GM21528 (cell line): ENCODE measurements at regions not wholly inside any gene's neighbourhood (a gene's known extent, or its start where the extent isn't known, plus 50 kb on each side); places are given as distances from the start of the nearest gene placed in this dataset.

ENCODE experiments used
- ATAC-seq: cut with Tn5 transposase; IDR thresholded peaks from one replicate; pipeline ENCODE4 v1.9.1; 2021; ENCODE audit warnings: mild to moderate bottlenecking, moderate library complexity; ENCODE audit not compliant: unreplicated experiment, low FRiP score

DNA sequence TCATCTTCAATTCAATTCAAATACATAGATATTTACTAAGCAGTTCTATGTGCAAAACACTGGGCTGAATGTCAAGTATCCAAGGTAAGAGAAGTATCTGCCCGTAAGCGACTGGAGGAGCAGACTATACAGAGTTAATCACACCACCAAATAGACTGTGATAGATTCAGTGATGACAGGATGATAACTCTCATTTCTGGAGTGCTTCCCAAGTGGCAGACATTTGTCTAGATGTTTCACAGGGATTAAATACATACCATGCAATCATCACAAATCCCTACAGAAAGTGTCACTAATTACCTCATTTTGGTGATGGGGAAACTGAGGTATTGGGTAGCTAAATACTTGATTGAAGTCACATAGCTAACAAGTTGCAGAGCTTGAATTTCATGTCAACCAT lies 508.7 kb upstream of the TENM4 start:
- ATAC-seq = no peak

DNA sequence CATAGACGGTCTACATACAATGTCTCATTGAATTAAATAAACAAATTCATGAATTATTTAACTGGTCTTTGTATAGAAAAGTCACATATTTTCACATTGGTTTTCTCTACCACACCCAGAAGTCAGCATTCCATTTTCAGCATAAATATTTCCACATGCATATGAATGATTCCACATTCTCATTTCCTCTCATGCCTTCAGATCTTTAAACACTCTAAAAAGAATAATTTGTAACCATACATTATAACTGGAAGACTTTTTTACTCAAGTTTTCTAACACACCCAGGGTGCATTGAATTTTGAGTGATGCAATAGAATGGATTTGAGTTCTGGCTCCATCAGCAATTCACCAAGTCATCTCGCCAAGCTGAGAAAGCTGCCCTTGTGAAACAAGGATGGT lies 501.8 kb upstream of the TENM4 start:
- ATAC-seq = no peak

DNA sequence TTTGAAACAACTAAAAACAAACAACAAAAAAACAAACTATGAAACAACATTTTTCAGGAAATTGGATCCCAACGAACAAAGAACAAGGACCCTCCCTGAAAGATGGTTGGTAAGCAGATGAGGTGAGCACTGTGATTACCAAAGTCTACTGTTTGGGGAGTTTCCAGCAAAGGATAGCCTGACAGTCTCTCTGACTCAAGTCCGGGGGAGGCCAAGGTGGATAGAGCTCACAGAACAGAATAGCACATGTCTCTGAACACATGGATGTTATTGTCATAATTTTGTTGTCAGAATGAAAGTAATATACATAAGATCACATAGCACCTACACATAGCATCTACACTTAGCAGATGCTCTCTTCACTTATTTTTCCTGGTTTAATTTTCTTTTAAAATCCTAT lies 501.3 kb upstream of the TENM4 start:
- no peak for ATAC-seq

DNA sequence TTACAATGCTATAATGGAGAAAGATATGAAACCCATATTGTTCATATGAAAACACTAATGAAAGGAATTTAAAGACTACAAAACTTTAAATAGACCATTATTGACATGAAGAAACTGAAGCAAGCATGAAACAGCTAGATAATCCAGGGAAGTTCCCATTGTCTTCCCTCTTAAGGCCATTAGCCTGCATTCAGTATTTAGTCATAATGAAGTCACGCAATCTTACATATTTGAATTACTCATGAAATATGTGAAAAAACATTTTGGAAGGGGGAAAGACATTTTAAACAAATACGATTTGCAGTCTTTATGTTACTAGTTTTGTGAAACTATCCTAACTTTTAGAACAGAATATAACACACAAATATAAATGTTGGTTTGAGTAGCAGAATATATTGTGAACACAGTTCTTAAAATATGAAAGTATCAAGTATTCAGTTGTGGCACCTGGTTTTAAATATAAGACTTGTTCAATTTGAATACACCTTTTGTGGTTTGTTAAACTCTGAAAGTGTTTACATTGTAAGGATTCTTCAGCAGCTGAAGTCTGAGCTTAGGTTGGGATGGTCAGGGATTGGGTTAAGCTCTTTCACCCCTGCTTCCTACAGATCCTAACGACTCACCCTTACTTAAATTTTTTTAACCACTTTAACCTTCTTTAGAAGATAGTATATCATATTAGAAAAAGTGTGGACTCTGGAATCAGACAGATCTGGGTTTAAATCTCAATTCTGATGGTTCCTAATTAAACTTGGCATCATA lies 500.3 kb upstream of the TENM4 start:
- ATAC-seq = no peak

DNA sequence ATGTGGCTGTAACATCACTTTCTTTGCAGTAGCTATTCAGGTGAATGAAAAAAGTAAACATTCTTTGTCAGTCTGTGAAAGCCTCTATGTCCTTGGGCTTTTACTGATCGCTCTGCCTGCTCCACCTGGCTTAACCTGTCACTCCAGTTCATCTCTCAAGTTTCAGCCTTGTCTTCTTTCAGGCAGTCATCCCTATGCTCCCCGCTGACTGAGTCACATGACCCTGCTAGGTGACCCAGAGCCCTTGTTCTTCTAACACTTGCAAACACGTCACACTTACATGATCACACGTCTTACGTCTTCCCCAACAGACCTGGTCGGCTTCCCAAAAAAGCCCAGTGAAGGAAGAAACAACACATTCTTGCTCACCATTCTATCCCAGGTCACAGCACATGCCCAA lies 499.3 kb upstream of the TENM4 start:
- no peak for ATAC-seq

DNA sequence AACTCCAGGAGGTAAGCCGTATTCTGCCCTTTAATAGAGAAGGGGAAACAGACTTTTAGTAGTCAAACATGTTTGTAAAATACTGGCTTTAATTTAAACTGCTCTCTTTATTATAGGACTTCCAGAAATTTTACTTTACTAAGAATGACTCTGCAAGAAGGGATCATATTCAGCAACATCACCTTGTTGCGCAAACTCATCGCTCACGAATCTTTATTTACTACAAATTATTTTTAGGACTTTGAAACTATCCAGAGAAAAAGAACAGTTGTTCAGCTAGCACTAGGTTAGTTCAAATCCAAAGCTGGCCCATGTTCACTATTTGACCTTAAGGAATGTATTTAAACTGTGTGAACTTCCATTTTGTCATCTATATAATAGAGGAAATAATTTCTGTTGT lies 498.3 kb upstream of the TENM4 start:
- ATAC-seq = no peak

DNA sequence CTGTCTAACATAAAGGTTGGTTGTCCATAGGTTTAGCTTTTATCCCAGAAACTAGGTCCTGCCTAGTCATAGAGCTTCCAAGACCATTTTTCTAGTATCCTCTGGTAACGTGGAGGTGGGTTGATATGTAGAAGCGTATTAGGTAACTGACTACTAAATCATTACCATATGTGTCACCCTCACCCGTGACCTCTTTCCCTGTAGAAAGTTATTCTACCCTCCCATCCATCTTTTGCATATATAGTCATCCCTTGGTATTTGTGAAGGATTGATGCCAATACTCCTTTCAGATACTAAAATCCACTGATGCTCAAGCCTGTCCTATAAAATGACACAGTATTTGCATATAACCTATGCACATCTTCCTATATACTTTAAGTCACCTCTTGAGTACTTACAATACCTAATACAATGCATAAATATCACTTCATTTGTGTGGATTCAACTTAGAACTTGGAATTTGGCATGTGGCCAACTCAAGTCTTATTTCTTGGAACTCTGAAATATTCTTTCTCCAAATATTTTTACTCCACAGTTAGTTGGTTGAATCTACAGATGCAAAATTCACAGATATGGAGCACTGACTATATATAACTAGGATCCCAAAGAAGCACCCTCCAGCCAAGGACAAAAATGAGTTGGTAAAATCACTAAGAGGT lies 497.0 kb upstream of the TENM4 start:
- no peak for ATAC-seq

DNA sequence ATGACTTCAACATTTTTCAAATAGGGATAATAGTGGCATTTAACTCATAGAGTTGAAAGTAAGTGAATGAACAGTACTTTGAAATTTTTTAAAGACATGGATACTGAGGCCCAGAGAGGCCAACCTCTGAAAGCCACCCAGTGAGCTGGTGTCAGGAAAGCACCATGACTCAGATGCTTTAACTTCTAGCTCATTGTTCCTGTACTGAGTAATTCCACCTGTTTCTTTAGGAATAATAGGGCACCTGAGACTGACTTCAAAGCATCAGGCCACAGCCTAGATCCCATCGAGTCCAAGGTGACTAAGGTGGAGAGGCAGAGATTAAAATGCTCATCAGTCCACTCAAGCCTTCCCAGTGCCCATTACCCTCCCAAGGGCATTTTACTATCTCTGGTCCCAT lies 491.8 kb upstream of the TENM4 start:
- no peak for ATAC-seq

DNA sequence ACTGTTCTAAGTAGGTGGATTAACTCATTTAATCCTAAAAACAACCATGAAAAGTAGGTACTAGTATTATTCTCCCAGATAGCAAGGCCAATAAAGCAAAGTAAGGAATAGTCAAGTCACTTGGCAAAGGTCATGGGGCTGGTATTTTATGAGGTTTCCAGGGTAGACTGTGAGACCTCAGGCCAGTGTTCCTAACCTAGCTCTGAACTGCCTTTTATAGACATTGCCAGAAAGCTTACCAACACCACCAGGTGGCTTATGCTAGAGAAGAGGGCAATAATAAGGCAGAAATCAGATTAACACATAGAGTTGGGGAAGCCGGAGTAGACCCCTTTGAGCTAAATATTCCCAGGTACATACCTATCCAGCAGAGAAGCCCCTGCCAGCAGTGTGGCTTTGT lies 490.9 kb upstream of the TENM4 start:
- no peak for ATAC-seq

DNA sequence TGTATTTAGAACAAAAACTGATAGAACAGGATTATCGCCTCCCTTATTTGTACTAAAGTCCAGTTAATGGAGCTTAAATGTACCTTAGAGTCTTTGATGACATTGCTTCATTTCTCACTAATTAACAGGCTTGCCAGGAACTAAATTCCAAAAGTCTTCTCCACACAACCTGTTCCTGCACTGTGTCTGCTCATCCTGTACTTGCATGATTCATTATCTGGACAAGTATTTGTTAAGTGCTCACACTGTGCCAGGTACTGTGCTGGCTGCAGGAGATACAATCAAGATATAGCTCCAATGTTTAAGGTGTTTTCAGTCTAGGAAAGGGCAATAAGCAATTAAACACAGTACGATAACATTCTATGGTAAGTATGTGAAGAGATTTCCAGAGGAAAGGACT lies 485.9 kb upstream of the TENM4 start:
- no peak for ATAC-seq

DNA sequence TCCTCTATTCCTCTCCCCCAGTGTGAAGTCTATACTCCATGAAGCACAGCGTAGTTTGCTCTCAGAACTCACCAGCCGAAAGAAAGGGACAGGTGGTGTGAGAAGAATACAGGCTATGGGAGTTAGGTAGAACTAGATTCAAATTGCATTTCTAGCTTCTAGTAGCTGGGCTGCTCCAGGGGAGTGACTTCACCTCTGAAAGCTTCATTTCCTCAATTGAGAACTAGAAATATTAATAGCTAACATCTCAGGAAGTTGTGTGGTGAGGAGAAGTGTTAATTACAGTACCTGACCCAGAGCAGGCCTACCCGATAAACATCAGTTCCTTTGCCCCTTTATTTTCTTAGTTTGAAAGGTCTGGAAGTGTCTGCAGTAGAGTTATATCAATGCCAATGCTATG lies 484.7 kb upstream of the TENM4 start:
- ATAC-seq = peak; percentile 97

DNA sequence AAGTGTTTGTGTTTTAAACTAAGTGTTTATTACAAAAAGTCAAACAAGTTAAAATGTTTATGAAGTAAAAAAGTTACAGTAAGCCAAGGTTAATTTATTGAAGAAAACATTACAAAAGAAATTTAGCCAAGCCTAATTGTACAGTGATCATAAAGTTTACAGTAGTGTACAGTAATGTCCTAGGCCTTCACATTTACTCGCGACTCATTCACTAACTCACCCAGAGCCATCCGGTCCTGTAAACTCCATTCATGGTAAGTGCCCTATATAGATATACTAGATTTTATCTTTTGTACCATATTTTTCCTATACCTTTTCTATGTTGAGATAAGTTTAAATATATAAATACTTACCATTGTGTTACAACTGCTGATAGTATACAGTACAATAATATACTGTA lies 481.8 kb upstream of the TENM4 start:
- no peak for ATAC-seq

DNA sequence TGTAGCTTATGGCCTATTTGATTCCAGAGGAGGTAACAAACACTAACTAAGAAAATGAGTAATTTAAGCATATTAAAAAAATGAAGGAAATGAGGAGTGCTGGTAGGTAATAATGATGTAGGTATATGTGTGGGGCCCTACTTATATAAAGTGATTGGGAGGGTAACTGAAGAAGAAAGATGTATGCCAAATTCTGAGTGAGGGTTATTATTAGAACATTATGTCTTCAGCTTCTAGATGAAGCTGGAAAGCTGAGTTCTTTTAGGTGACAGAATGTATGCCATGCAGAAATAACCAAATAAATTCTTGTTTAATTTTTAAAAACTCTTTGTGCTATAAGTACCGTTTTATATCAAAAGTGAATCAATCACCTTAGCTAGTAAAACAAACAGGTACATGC lies 479.6 kb upstream of the TENM4 start:
- no peak for ATAC-seq

DNA sequence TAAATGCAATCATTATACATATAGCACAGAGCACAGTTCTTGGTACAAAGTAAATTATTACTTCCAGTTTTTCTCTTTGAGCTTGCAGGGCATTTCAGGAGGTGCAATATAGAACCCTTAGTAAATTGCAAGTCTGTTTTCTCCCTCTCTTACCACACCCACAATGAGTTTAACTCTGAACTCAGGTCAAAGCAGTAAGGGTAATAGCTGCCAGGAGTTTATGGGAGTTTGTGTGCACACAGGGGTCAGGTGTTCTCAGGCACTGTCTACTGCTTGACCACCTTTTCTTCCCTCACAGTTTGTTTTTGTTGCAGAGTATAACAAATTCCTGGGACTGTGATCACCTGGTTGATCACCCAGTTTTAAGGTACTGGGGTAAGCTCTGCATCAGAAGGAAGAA lies 478.5 kb upstream of the TENM4 start:
- no peak for ATAC-seq

DNA sequence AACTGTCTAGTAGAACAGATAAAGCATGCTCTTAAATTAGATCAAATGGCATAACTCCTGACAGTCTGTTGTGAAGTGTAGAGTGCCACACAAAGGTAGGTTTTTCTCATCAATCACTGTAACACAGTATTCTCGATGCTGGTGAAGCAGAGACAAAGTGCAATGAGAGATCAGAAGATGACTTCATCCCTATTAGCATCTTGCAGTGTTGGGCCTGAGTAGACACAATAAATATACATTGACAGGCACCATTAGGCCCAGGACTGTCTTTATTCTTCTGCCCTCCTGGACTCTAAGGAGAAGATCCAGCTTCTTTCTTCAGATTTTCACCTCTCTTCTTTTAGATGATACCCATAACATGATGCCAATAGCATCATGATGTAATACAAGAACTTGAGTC lies 478.0 kb upstream of the TENM4 start:
- ATAC-seq = no peak

DNA sequence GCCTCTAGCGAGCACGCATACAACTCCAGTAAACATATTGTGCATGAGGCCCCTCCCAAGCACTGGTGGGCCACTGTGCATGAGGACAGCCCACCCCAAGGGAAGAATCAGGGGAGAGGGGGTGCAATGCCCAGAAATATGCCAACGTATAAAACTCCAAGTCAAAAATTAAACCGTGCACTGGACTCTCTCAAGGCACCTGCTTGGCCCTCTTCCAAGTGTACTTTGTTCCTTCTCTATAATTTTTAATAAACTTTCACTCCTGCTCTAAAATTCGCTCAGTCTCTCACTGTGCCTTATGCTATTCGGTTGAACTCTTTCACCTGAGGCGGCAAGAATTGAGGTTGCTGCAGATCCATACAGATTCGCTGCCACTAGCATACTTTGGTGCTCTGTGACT lies 465.3 kb upstream of the TENM4 start:
- ATAC-seq = no peak

DNA sequence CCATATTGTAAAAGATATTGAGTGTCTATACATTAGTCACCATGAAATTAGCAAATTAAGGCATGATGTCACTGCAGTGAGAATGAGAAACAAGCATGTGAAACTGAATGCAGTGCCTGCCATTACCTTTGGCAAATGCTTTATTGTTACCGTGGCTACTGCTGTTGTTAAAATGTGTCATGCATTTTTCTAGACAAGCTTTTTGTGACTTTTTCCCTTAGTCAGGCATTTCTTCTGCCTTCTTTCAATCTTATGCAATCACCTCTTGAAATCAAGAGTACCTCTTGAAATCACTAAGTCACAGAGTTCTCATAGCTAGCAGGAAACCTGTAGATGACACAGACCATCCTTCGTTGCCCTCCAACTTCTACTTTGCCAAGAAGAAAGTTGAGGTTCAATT lies 461.7 kb upstream of the TENM4 start:
- ATAC-seq = no peak

DNA sequence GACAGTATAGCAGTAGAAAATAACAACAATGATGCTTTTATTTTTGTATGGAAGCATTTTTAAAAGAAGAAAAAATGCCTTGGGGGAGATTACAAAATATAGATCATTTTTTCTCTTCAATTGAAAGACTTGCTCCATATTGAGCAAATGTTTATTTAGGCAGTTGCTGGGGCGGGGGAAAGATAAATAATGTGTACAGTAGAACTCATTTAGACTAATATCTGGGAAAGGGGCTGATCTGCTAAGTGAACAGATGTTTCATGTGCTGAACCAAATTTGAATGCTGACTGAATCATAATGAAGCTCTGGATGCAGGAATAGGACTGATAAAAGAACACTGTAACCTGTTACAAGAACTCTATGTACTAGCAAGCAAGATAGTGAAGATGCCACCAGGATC lies 457.1 kb upstream of the TENM4 start:
- ATAC-seq = no peak

DNA sequence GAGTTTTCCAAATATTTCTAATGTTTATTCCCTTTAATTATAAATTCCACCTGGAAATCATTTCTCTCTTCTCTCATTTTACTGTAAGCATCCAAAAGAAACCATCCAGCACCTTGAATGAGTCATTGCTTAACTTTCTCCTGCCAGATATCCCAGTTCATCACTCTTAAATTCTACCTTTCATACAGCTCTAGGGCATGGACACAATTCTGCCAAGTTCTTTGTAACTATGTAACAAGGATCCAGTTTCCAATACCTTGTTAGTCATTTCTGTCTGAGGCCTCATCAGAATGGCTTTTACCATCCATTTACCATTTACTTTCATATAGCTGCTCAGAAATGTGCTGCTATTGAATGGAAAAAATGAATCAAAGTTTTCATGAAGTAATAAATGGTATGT lies 455.4 kb upstream of the TENM4 start:
- no peak for ATAC-seq

DNA sequence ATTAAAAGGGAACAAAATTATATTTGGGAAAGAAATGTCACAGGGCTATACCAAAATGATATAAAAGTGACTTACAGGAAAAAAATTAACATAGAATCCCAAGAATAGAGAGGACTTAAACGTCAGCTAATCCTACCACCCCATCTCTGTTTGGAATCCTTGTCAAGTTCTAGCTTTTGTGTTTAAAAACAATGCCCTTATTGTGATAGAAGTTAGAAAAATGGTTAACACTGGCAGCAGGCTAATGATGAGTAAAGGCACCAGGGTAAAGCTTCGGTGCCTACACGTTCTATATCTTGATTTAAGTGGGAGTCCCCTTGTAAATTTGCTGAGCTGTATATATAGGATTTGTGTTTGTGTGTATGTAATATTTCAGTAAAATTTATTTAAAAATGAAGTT lies 453.3 kb upstream of the TENM4 start:
- no peak for ATAC-seq

DNA sequence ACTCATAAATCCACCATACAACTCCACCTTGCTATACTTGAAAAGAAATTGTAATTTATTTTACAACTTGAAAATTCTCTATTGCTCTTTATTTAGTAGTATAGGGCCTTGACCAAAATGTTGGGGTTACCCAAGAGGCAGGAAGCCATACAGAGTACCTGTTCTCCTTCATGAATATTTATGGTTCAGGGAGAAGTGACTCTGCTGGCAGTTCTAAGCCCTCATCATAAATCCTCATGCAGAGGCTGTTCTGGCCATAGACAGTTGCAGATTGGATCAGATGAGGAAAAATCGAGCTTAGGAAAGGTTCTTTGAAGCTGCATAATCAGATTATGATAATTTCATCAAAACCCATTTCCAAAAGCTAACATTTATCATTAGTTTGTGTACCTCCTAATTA lies 449.4 kb upstream of the TENM4 start:
- no peak for ATAC-seq

DNA sequence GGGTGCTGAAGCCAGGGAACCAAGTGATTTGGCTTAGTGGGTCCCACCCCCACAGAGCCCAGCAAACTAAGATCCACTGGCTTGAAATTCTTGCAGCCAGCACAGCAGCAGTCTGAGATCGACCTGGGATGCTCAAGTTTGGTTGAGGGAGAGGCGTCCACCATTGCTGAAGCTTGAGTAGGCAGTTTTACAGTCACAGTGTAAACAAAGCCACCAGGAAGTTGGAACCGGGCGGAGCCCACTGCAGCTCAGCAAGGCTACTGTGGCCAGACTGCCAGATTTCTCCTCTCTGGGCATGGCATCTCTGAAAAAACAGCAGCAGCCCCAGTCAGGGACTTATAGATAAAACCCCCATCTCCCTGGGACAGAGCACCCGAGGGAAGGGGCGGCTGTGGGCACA lies 424.1 kb upstream of the TENM4 start:
- no peak for ATAC-seq

DNA sequence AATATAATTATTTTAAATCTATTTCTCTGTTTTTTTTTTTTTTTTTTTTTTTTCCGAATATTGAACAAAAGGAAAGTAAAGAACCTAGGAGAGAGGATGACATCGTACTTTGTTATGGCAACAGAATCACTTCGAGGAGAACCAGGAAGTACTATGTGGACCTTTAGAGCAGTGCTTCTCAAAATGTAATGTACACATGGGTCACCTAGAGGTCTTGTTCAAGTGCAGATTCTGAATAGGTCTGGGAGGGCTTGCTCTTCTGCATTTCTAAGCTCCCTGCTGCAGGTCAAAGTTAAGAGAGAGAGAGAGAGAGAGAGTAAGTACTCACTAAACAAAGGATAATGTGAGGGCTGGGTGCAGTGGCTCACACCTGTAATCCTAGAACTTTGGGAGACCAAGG lies 419.5 kb upstream of the TENM4 start:
- ATAC-seq = no peak
